ENCODE measurements at regions not wholly inside any gene's neighbourhood (a gene's known extent, or its start where the extent isn't known, plus 50 kb on each side); places are given as distances from the start of the nearest gene placed in this dataset.

GRCh38 chr5:17794201-17794600 is 159.9 kb downstream of the TAF11L14 start:
- Mint-ChIP-seq H3K9me3 (peaks cover 34% of the 10 kb centered on the region), H3K4me3 (no peak overlapping the region), H3K36me3 (ENCODE audit: low read depth) (no peaks in the 10 kb centered on the region)

GRCh38 chr5:17794815-17795214 is 160.6 kb downstream of the TAF11L14 start:
- no peaks in the 10 kb centered on the region for H3K36me3 Mint-ChIP-seq (ENCODE audit: low read depth)
- no peak for DNase-seq (ENCODE audit: low spot score)
- H3K4me1 Mint-ChIP-seq (ENCODE audit: low read depth) = no peaks in the 10 kb centered on the region
- no peaks in the 10 kb centered on the region for H3K27me3 Mint-ChIP-seq (ENCODE audit: low read depth)
- no peak overlapping the region for H3K4me3 Mint-ChIP-seq
- peaks cover 27% of the 10 kb centered on the region for H3K9me3 Mint-ChIP-seq
- H3K27ac Mint-ChIP-seq = no peak overlapping the region

More at GRCh38 chr5:17794201-17794600, 159.9 kb downstream of the TAF11L14 start:
- no peak for DNase-seq (ENCODE audit: low spot score)
- Mint-ChIP-seq H3K27ac (no peak overlapping the region), H3K27me3 (ENCODE audit: low read depth) (no peaks in the 10 kb centered on the region), H3K4me1 (ENCODE audit: low read depth) (no peaks in the 10 kb centered on the region)

- Mint-ChIP-seq H3K9me3 (peaks cover 22% of the 10 kb centered on the region), H3K4me1 (ENCODE audit: low read depth) (no peaks in the 10 kb centered on the region), H3K27ac (no peak overlapping the region), H3K36me3 (ENCODE audit: low read depth) (no peaks in the 10 kb centered on the region), H3K27me3 (ENCODE audit: low read depth) (no peaks in the 10 kb centered on the region), H3K4me3 (no peak overlapping the region)
- no peak for DNase-seq (ENCODE audit: low spot score)
Measured at GRCh38 chr5:17796142-17796541, 161.9 kb downstream of the TAF11L14 start.

GRCh38 chr5:17796757-17797396 is 162.6 kb downstream of the TAF11L14 start:
- H3K36me3 Mint-ChIP-seq (ENCODE audit: low read depth) = no peaks in the 10 kb centered on the region
- no peaks in the 10 kb centered on the region for H3K4me1 Mint-ChIP-seq (ENCODE audit: low read depth)
- H3K27ac Mint-ChIP-seq = no peak overlapping the region
- no peak overlapping the region for H3K4me3 Mint-ChIP-seq
- no peaks in the 10 kb centered on the region for H3K27me3 Mint-ChIP-seq (ENCODE audit: low read depth)
- peaks cover 22% of the 10 kb centered on the region for H3K9me3 Mint-ChIP-seq
- no peak for DNase-seq (ENCODE audit: low spot score)

- H3K4me1 Mint-ChIP-seq (ENCODE audit: low read depth) = no peaks in the 10 kb centered on the region
- no peak for DNase-seq (ENCODE audit: low spot score)
- no peak overlapping the region for H3K4me3 Mint-ChIP-seq
- no peak overlapping the region for H3K27ac Mint-ChIP-seq
- no peaks in the 10 kb centered on the region for H3K27me3 Mint-ChIP-seq (ENCODE audit: low read depth)
- H3K36me3 Mint-ChIP-seq (ENCODE audit: low read depth) = no peaks in the 10 kb centered on the region
- H3K9me3 Mint-ChIP-seq = peaks cover 14% of the 10 kb centered on the region
Measured at GRCh38 chr5:17799521-17799920, 165.3 kb downstream of the TAF11L14 start.

GRCh38 chr5:17801595-17801994 is 167.3 kb downstream of the TAF11L14 start:
- Mint-ChIP-seq H3K4me3 (no peak overlapping the region), H3K36me3 (ENCODE audit: low read depth) (no peaks in the 10 kb centered on the region), H3K27me3 (ENCODE audit: low read depth) (no peaks in the 10 kb centered on the region), H3K27ac (no peak overlapping the region), H3K9me3 (peaks cover 17% of the 10 kb centered on the region), H3K4me1 (ENCODE audit: low read depth) (no peaks in the 10 kb centered on the region)
- DNase-seq (ENCODE audit: low spot score) = no peak

GRCh38 chr5:17802256-17802655 is 168.0 kb downstream of the TAF11L14 start:
- Mint-ChIP-seq H3K36me3 (ENCODE audit: low read depth) (no peaks in the 10 kb centered on the region), H3K4me3 (no peak overlapping the region), H3K4me1 (ENCODE audit: low read depth) (no peaks in the 10 kb centered on the region), H3K27ac (no peak overlapping the region), H3K9me3 (peaks cover 14% of the 10 kb centered on the region), H3K27me3 (ENCODE audit: low read depth) (no peaks in the 10 kb centered on the region)
- DNase-seq (ENCODE audit: low spot score) = no peak

- no peaks in the 10 kb centered on the region for H3K36me3 Mint-ChIP-seq (ENCODE audit: low read depth)
- no peak overlapping the region for H3K4me3 Mint-ChIP-seq
- H3K9me3 Mint-ChIP-seq = peaks cover 16% of the 10 kb centered on the region
- no peaks in the 10 kb centered on the region for H3K27me3 Mint-ChIP-seq (ENCODE audit: low read depth)
- no peak for DNase-seq (ENCODE audit: low spot score)
- no peak overlapping the region for H3K27ac Mint-ChIP-seq
- H3K4me1 Mint-ChIP-seq (ENCODE audit: low read depth) = no peaks in the 10 kb centered on the region
Measured at GRCh38 chr5:17803971-17804370, 169.7 kb downstream of the TAF11L14 start.

- no peak for DNase-seq (ENCODE audit: low spot score)
- H3K27me3 Mint-ChIP-seq (ENCODE audit: low read depth) = no peaks in the 10 kb centered on the region
- H3K4me3 Mint-ChIP-seq = no peak overlapping the region
- peaks cover 20% of the 10 kb centered on the region for H3K9me3 Mint-ChIP-seq
- H3K4me1 Mint-ChIP-seq (ENCODE audit: low read depth) = no peaks in the 10 kb centered on the region
- H3K27ac Mint-ChIP-seq = no peak overlapping the region
- H3K36me3 Mint-ChIP-seq (ENCODE audit: low read depth) = no peaks in the 10 kb centered on the region
Measured at GRCh38 chr5:17805227-17805825, 171.1 kb downstream of the TAF11L14 start.

GRCh38 chr5:17806818-17807468 is 172.7 kb downstream of the TAF11L14 start:
- no peaks in the 10 kb centered on the region for H3K36me3 Mint-ChIP-seq (ENCODE audit: low read depth)
- H3K9me3 Mint-ChIP-seq = peaks cover 17% of the 10 kb centered on the region
- no peak overlapping the region for H3K4me3 Mint-ChIP-seq
- no peak overlapping the region for H3K27ac Mint-ChIP-seq
- no peaks in the 10 kb centered on the region for H3K27me3 Mint-ChIP-seq (ENCODE audit: low read depth)
- DNase-seq (ENCODE audit: low spot score) = no peak
- H3K4me1 Mint-ChIP-seq (ENCODE audit: low read depth) = no peaks in the 10 kb centered on the region

- Mint-ChIP-seq H3K4me3 (no peak overlapping the region), H3K27me3 (ENCODE audit: low read depth) (no peaks in the 10 kb centered on the region), H3K4me1 (ENCODE audit: low read depth) (no peaks in the 10 kb centered on the region), H3K27ac (no peak overlapping the region), H3K9me3 (peaks cover 17% of the 10 kb centered on the region), H3K36me3 (ENCODE audit: low read depth) (no peaks in the 10 kb centered on the region)
- no peak for DNase-seq (ENCODE audit: low spot score)
Measured at GRCh38 chr5:17808566-17808965, 174.3 kb downstream of the TAF11L14 start.

- no peaks in the 10 kb centered on the region for H3K27me3 Mint-ChIP-seq (ENCODE audit: low read depth)
- H3K27ac Mint-ChIP-seq = no peak overlapping the region
- peaks cover 13% of the 10 kb centered on the region for H3K9me3 Mint-ChIP-seq
- no peak for DNase-seq (ENCODE audit: low spot score)
- no peaks in the 10 kb centered on the region for H3K36me3 Mint-ChIP-seq (ENCODE audit: low read depth)
- H3K4me3 Mint-ChIP-seq = no peak overlapping the region
- no peaks in the 10 kb centered on the region for H3K4me1 Mint-ChIP-seq (ENCODE audit: low read depth)
Measured at GRCh38 chr5:17810734-17811133, 176.5 kb downstream of the TAF11L14 start.

GRCh38 chr5:17813214-17813613 is 179.0 kb downstream of the TAF11L14 start:
- no peak for DNase-seq (ENCODE audit: low spot score)
- Mint-ChIP-seq H3K27ac (no peak overlapping the region), H3K36me3 (ENCODE audit: low read depth) (no peaks in the 10 kb centered on the region), H3K9me3 (peaks cover 6% of the 10 kb centered on the region), H3K4me3 (no peak overlapping the region), H3K4me1 (ENCODE audit: low read depth) (no peaks in the 10 kb centered on the region), H3K27me3 (ENCODE audit: low read depth) (no peaks in the 10 kb centered on the region)

- H3K27me3 Mint-ChIP-seq (ENCODE audit: low read depth) = no peaks in the 10 kb centered on the region
- H3K27ac Mint-ChIP-seq = no peak overlapping the region
- no peaks in the 10 kb centered on the region for H3K4me1 Mint-ChIP-seq (ENCODE audit: low read depth)
- peaks cover 8% of the 10 kb centered on the region for H3K9me3 Mint-ChIP-seq
- H3K36me3 Mint-ChIP-seq (ENCODE audit: low read depth) = no peaks in the 10 kb centered on the region
- H3K4me3 Mint-ChIP-seq = no peak overlapping the region
- no peak for DNase-seq (ENCODE audit: low spot score)
Measured at GRCh38 chr5:17816505-17816904, 182.2 kb downstream of the TAF11L14 start.

Data from T-helper 2 cell treated with Interferon-gamma antibody and Interleukin-4, amounts not matched to agents 5 μg/mL and 100 μg/mL, for 36 hours (primary cell).